ENCODE measurements at regions not wholly inside any gene's neighbourhood (a gene's known extent, or its start where the extent isn't known, plus 50 kb on each side); places are given as distances from the start of the nearest gene placed in this dataset.
A peak's percentile ranks its signal among the peaks of the same experiment; 100 is the strongest.

- no peak for DNase-seq
- Histone ChIP-seq H3K27ac (no peak overlapping the region), H3K4me2 (ENCODE audit: unreplicated experiment) (no peak overlapping the region), H3K36me3 (ENCODE audit: low read depth) (no peaks in the 10 kb centered on the region), H2AFZ (no peak overlapping the region), H3K9me3 (ENCODE audit: low read depth) (no peaks in the 10 kb centered on the region), H3K9me2 (ENCODE audit: insufficient read depth) (no peaks in the 10 kb centered on the region), H3K4me3 (no peak overlapping the region), H3K9ac (no peak overlapping the region), H3K27me3 (replicated peaks; ENCODE audit: insufficient read depth) (no peaks in the 10 kb centered on the region; the same call in 1 of the 2 replicates), H3K79me2 (ENCODE audit: insufficient read depth) (no peaks in the 10 kb centered on the region), H4K20me1 (ENCODE audit: insufficient read depth) (no peaks in the 10 kb centered on the region), H3F3A (ENCODE audit: insufficient read depth) (no peaks in the 10 kb centered on the region), H3K4me1 (ENCODE audit: insufficient read depth) (no peaks in the 10 kb centered on the region)
- 94 to 95% methylated on average over 10 of the region's 10 CpGs for WGBS, 2 experiments (ENCODE audit: low coverage in 1 of 2, low lambda C conversion rate in 2 of 2, missing lambda C conversion rate in 2 of 2)
- TF ChIP-seq EZH2phosphoT487 (IDR thresholded peaks at IDR 0.05; ENCODE audit: insufficient read depth, low read depth) (no peak), EZH2 (IDR thresholded peaks at IDR 0.05; ENCODE audit: insufficient read depth, poor library complexity, severe bottlenecking) (no peak)
- in situ Hi-C loops (cut with MboI): no loop called here
Observed at GRCh38 chr6:14429396-14429795, 311.8 kb downstream of the CD83 start.

- TF ChIP-seq EZH2 (IDR thresholded peaks at IDR 0.05; ENCODE audit: insufficient read depth, poor library complexity, severe bottlenecking) (no peak), EZH2phosphoT487 (IDR thresholded peaks at IDR 0.05; ENCODE audit: insufficient read depth, low read depth) (no peak)
- no peak overlapping the region for H3K27ac ChIP-seq
- H3K9me2 ChIP-seq (ENCODE audit: insufficient read depth): no peaks in the 10 kb centered on the region
- H3F3A ChIP-seq (ENCODE audit: insufficient read depth): no peaks in the 10 kb centered on the region
- no peaks in the 10 kb centered on the region for H3K4me1 ChIP-seq (ENCODE audit: insufficient read depth)
- no peak overlapping the region for H2AFZ ChIP-seq
- no peaks in the 10 kb centered on the region for H3K79me2 ChIP-seq (ENCODE audit: insufficient read depth)
- H3K4me2 ChIP-seq (ENCODE audit: unreplicated experiment): no peak overlapping the region
- no peaks in the 10 kb centered on the region for H3K9me3 ChIP-seq (ENCODE audit: low read depth)
- WGBS, 2 experiments (ENCODE audit: low coverage in 1 of 2, low lambda C conversion rate in 2 of 2, missing lambda C conversion rate in 2 of 2): 90 to 91% methylated on average over 2 of the region's 2 CpGs
- no peaks in the 10 kb centered on the region for H4K20me1 ChIP-seq (ENCODE audit: insufficient read depth)
- no peak overlapping the region for H3K9ac ChIP-seq
- no peaks in the 10 kb centered on the region; the same call in 1 of the 2 replicates for H3K27me3 ChIP-seq (replicated peaks; ENCODE audit: insufficient read depth)
- in situ Hi-C loops (cut with MboI): no loop called here
- H3K36me3 ChIP-seq (ENCODE audit: low read depth): no peaks in the 10 kb centered on the region
- DNase-seq: no peak
- no peak overlapping the region for H3K4me3 ChIP-seq
Observed at GRCh38 chr6:14430218-14430617, 312.6 kb downstream of the CD83 start.

- TF ChIP-seq EZH2phosphoT487 (IDR thresholded peaks at IDR 0.05; ENCODE audit: insufficient read depth, low read depth) (no peak), EZH2 (IDR thresholded peaks at IDR 0.05; ENCODE audit: insufficient read depth, poor library complexity, severe bottlenecking) (no peak)
- Histone ChIP-seq H4K20me1 (ENCODE audit: insufficient read depth) (no peaks in the 10 kb centered on the region), H3K9me2 (ENCODE audit: insufficient read depth) (no peaks in the 10 kb centered on the region), H3K79me2 (ENCODE audit: insufficient read depth) (no peaks in the 10 kb centered on the region), H3K27ac (no peak overlapping the region), H3K9me3 (ENCODE audit: low read depth) (no peaks in the 10 kb centered on the region), H3K4me3 (no peak overlapping the region), H3K36me3 (ENCODE audit: low read depth) (no peaks in the 10 kb centered on the region), H2AFZ (peak overlapping the region; percentile 25; the same call in 1 of the 2 replicates), H3K27me3 (replicated peaks; ENCODE audit: insufficient read depth) (no peaks in the 10 kb centered on the region; the same call in 1 of the 2 replicates), H3K4me1 (ENCODE audit: insufficient read depth) (no peaks in the 10 kb centered on the region), H3K4me2 (ENCODE audit: unreplicated experiment) (no peak overlapping the region), H3F3A (ENCODE audit: insufficient read depth) (no peaks in the 10 kb centered on the region), H3K9ac (no peak overlapping the region)
- in situ Hi-C loops (cut with MboI): no loop called here
- DNase-seq: no peak
- WGBS, 2 experiments (ENCODE audit: low coverage in 1 of 2, low lambda C conversion rate in 2 of 2, missing lambda C conversion rate in 2 of 2): 44 to 46% methylated on average over 14 of the region's 14 CpGs
Observed at GRCh38 chr6:14431385-14432330, 314.1 kb downstream of the CD83 start.

GRCh38 chr6:14434916-14435690 is 317.5 kb downstream of the CD83 start:
- H3F3A ChIP-seq (ENCODE audit: insufficient read depth): no peaks in the 10 kb centered on the region
- no peaks in the 10 kb centered on the region for H3K36me3 ChIP-seq (ENCODE audit: low read depth)
- no peak overlapping the region for H3K4me2 ChIP-seq (ENCODE audit: unreplicated experiment)
- H4K20me1 ChIP-seq (ENCODE audit: insufficient read depth): no peaks in the 10 kb centered on the region
- no peak for DNase-seq
- TF ChIP-seq EZH2phosphoT487 (IDR thresholded peaks at IDR 0.05; ENCODE audit: insufficient read depth, low read depth) (no peak), EZH2 (IDR thresholded peaks at IDR 0.05; ENCODE audit: insufficient read depth, poor library complexity, severe bottlenecking) (no peak)
- H3K27ac ChIP-seq: no peak overlapping the region
- H3K79me2 ChIP-seq (ENCODE audit: insufficient read depth): no peaks in the 10 kb centered on the region
- in situ Hi-C loops (cut with MboI): no loop called here
- no peak overlapping the region for H2AFZ ChIP-seq
- no peaks in the 10 kb centered on the region for H3K9me2 ChIP-seq (ENCODE audit: insufficient read depth)
- H3K4me1 ChIP-seq (ENCODE audit: insufficient read depth): peaks cover 3% of the 10 kb centered on the region; the same call in 1 of the 2 replicates
- WGBS, 2 experiments (ENCODE audit: low coverage in 1 of 2, low lambda C conversion rate in 2 of 2, missing lambda C conversion rate in 2 of 2): 46 to 49% methylated on average over 3 of the region's 3 CpGs
- no peak overlapping the region for H3K9ac ChIP-seq
- no peaks in the 10 kb centered on the region for H3K9me3 ChIP-seq (ENCODE audit: low read depth)
- H3K4me3 ChIP-seq: no peak overlapping the region
- no peaks in the 10 kb centered on the region; the same call in 1 of the 2 replicates for H3K27me3 ChIP-seq (replicated peaks; ENCODE audit: insufficient read depth)

Measured in GM23248 (cell line).